ENCODE measurements at regions not wholly inside any gene's neighbourhood (a gene's known extent, or its start where the extent isn't known, plus 50 kb on each side); places are given as distances from the start of the nearest gene placed in this dataset.

GRCh38 chr6:190596-191395, 101.5 kb upstream of the DUSP22 start:
- H3K9me3 ChIP-seq (ENCODE audit: control insufficient read depth in 4 of 4, low read length in 3 of 4), result no peaks in the 10 kb centered on the region
- TF ChIP-seq RAD21 (IDR thresholded peaks at IDR 0.05), result no peak
- TF ChIP-seq, protein P1, sequence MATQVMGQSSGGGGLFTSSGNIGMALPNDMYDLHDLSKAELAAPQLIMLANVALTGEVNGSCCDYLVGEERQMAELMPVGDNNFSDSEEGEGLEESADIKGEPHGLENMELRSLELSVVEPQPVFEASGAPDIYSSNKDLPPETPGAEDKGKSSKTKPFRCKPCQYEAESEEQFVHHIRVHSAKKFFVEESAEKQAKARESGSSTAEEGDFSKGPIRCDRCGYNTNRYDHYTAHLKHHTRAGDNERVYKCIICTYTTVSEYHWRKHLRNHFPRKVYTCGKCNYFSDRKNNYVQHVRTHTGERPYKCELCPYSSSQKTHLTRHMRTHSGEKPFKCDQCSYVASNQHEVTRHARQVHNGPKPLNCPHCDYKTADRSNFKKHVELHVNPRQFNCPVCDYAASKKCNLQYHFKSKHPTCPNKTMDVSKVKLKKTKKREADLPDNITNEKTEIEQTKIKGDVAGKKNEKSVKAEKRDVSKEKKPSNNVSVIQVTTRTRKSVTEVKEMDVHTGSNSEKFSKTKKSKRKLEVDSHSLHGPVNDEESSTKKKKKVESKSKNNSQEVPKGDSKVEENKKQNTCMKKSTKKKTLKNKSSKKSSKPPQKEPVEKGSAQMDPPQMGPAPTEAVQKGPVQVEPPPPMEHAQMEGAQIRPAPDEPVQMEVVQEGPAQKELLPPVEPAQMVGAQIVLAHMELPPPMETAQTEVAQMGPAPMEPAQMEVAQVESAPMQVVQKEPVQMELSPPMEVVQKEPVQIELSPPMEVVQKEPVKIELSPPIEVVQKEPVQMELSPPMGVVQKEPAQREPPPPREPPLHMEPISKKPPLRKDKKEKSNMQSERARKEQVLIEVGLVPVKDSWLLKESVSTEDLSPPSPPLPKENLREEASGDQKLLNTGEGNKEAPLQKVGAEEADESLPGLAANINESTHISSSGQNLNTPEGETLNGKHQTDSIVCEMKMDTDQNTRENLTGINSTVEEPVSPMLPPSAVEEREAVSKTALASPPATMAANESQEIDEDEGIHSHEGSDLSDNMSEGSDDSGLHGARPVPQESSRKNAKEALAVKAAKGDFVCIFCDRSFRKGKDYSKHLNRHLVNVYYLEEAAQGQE (IDR thresholded peaks at IDR 0.05), result no peak
- no peak for TF ChIP-seq HNF4A (conservative IDR thresholded peaks at IDR 0.05)
- TF ChIP-seq HNF4G (IDR thresholded peaks at IDR 0.05), result no peak
- TF ChIP-seq ZBTB33 (IDR thresholded peaks at IDR 0.05), result no peak
- no peak for TF ChIP-seq FOXA1 (IDR thresholded peaks at IDR 0.05)
- H3K27ac ChIP-seq (ENCODE audit: low read depth in 1 of 2, low read length in 2 of 2), result no peak overlapping the region
- no peaks in the 10 kb centered on the region for H3K36me3 ChIP-seq (ENCODE audit: control insufficient read depth in 4 of 4, insufficient read depth in 3 of 4, low read depth in 1 of 4, low read length in 3 of 4)
- no peak overlapping the region for H3K9ac ChIP-seq (ENCODE audit: low read depth in 1 of 2, low read length in 2 of 2)
- 94% methylated on average over 11 of the region's 11 CpGs for WGBS
- no peak overlapping the region for H3K4me3 ChIP-seq (ENCODE audit: low read depth in 1 of 3, low read length in 3 of 3)
- peaks cover 0 to 3% (median 0%) of the 10 kb centered on the region in 4 donors for H3K4me1 ChIP-seq (ENCODE audit: control insufficient read depth in 4 of 4, insufficient read depth in 4 of 4, low read length in 3 of 4)
- no peaks in the 10 kb centered on the region for H3K27me3 ChIP-seq (ENCODE audit: control insufficient read depth in 4 of 4, insufficient read depth in 4 of 4, low read length in 3 of 4)
- no peak for DNase-seq (ENCODE audit: low spot score)

- no peak overlapping the region for H3K27ac ChIP-seq (ENCODE audit: low read depth in 1 of 2, low read length in 2 of 2)
- no peak for DNase-seq (ENCODE audit: low spot score)
- no peak overlapping the region for H3K4me3 ChIP-seq (ENCODE audit: low read depth in 1 of 3, low read length in 3 of 3)
- 74% methylated on average over 11 of the region's 11 CpGs for WGBS
- no peaks in the 10 kb centered on the region for H3K36me3 ChIP-seq (ENCODE audit: control insufficient read depth in 4 of 4, insufficient read depth in 3 of 4, low read depth in 1 of 4, low read length in 3 of 4)
- H3K4me1 ChIP-seq (ENCODE audit: control insufficient read depth in 4 of 4, insufficient read depth in 4 of 4, low read length in 3 of 4), result peaks cover 0 to 8% (median 0%) of the 10 kb centered on the region in 4 donors
- TF ChIP-seq RAD21 (IDR thresholded peaks at IDR 0.05), result no peak
- TF ChIP-seq, protein P2, sequence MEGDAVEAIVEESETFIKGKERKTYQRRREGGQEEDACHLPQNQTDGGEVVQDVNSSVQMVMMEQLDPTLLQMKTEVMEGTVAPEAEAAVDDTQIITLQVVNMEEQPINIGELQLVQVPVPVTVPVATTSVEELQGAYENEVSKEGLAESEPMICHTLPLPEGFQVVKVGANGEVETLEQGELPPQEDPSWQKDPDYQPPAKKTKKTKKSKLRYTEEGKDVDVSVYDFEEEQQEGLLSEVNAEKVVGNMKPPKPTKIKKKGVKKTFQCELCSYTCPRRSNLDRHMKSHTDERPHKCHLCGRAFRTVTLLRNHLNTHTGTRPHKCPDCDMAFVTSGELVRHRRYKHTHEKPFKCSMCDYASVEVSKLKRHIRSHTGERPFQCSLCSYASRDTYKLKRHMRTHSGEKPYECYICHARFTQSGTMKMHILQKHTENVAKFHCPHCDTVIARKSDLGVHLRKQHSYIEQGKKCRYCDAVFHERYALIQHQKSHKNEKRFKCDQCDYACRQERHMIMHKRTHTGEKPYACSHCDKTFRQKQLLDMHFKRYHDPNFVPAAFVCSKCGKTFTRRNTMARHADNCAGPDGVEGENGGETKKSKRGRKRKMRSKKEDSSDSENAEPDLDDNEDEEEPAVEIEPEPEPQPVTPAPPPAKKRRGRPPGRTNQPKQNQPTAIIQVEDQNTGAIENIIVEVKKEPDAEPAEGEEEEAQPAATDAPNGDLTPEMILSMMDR (IDR thresholded peaks at IDR 0.05; ENCODE audit: low read depth, low read length, missing input control), result no peak
- no peak for TF ChIP-seq YY1 (IDR thresholded peaks at IDR 0.05)
- TF ChIP-seq JUND (IDR thresholded peaks at IDR 0.05), result no peak
- TF ChIP-seq TAF1 (conservative IDR thresholded peaks at IDR 0.05), result no peak
- TF ChIP-seq SP1 (IDR thresholded peaks at IDR 0.05), result no peak
- TF ChIP-seq EGR1 (IDR thresholded peaks at IDR 0.05; ENCODE audit: low read depth in 2 of 2), result no peak
- no peak for TF ChIP-seq HNF4G (IDR thresholded peaks at IDR 0.05)
- no peak for TF ChIP-seq FOXA2 (IDR thresholded peaks at IDR 0.05)
- no peaks in the 10 kb centered on the region for H3K27me3 ChIP-seq (ENCODE audit: control insufficient read depth in 4 of 4, insufficient read depth in 4 of 4, low read length in 3 of 4)
- H3K9ac ChIP-seq (ENCODE audit: low read depth in 1 of 2, low read length in 2 of 2), result no peak overlapping the region
- no peaks in the 10 kb centered on the region for H3K9me3 ChIP-seq (ENCODE audit: control insufficient read depth in 4 of 4, low read length in 3 of 4)
These were observed 100.6 kb upstream of the DUSP22 start for GRCh38 chr6:191487-192312.

Measured in liver (tissue), 8 donors.